ENCODE measurements at regions not wholly inside any gene's neighbourhood (a gene's known extent, or its start where the extent isn't known, plus 50 kb on each side); places are given as distances from the start of the nearest gene placed in this dataset.
A peak's percentile ranks its signal among the peaks of the same experiment; 100 is the strongest.

- DNase-seq = no peak
Measured at GRCh38 chr6:26149240-26149639, 62.0 kb downstream of the HFE start.

DNA sequence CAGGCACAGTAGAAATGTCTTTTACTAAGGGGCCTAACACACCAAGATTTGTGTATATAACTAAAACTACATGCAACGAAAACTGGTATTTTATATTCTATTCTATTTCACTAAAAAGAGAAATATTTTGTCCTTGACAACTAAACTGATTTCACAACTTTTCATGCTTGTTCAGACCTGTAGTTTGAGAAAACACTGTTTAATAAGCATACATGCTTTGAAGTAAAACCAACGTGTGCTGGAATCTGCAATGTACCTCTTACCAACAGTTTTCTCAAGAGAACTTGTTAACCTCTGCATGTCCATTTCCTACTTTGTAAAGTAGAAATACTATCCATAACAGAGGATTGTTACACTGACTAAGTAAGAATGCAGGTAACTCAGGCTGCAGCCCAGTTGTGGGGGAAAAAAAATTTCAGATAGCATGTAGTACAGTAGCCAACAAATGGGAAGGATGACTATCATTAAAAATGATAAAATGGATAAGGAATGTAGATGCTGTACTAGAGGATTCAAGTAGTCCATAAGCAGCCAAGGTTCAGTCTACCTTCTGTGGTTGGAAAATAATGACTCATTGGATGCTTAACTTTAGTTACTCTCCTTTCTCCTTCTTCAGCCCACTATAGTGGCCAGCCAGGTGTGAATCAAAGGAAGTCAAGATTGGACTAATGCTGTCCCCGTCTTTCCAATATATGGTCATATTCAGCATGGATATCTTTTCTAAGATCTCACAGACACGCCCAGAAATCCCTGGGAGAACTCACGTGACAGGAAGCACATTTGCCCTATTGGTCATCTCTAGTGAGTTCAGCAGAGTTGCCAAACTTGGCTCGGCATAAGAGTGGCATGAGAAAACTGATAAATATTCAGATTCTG lies 65.2 kb downstream of the HFE start:
- DNase-seq = no peak

DNA sequence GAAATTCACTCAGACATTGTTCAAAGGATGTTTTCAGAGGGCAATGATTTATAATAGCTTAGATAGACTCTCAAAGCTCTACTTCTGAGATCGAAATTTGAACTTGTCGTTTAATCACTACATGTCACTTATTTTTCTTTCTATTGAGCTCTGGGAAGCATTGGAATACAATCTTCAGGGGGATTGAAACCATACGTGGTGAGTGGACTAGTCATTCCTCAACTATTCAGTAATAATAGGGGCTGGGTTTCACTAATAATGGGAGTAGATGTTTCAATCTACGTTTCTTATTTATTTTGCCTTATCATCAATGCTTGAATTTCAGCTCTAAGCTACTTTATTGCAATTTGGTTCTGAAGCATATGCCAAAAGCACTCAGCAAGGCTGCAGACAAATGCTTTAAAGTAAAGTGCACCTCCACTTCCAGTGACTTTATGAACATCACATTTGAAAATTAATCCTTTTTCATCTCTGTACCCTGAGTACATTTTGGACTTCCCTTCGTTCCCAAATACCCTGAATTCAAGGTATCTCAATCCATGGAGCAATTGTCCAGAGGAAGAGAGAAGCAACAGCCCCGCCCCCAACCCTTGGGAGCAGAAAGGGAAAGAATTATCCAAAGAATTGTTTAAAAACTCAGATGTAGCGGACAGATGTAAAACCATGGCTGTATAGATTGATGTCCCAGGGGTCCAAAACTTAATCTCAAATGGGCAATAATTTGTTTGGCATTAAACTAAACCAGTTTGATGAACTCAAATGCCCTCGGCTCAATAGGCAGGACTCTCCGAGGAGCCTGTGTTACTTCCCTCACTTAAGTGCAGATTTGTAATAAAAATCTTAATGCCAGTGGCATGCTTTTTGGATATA lies 68.1 kb downstream of the HFE start:
- peak; percentile 27 for DNase-seq

DNA sequence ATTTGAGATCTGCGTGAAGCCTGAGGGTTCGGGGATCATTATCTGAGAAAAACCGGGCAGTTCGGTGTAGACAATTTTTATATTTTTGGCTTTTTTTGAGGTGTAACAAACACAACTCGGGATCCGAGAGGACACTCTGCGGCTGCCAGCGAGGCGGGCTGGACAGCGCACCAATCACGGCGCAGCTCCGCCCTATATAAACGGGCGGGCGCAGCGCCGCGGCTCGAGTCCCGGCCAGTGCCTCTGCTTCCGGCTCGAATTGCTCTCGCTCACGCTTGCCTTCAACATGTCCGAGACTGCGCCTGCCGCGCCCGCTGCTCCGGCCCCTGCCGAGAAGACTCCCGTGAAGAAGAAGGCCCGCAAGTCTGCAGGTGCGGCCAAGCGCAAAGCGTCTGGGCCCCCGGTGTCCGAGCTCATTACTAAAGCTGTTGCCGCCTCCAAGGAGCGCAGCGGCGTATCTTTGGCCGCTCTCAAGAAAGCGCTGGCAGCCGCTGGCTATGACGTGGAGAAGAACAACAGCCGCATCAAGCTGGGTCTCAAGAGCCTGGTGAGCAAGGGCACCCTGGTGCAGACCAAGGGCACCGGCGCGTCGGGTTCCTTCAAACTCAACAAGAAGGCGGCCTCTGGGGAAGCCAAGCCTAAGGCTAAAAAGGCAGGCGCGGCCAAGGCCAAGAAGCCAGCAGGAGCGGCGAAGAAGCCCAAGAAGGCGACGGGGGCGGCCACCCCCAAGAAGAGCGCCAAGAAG lies 69.0 kb downstream of the HFE start:
- peak; percentile 71 for DNase-seq

DNA sequence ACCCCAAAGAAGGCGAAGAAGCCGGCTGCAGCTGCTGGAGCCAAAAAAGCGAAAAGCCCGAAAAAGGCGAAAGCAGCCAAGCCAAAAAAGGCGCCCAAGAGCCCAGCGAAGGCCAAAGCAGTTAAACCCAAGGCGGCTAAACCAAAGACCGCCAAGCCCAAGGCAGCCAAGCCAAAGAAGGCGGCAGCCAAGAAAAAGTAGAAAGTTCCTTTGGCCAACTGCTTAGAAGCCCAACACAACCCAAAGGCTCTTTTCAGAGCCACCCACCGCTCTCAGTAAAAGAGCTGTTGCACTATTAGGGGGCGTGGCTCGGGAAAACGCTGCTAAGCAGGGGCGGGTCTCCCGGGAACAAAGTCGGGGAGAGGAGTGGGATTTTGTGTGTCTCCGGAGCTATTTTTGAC lies 69.6 kb downstream of the HFE start:
- peak; percentile 65 for DNase-seq

GRCh38 chr6:26157251-26158075 lies 70.2 kb downstream of the HFE start:
- DNase-seq = peak; percentile 97

DNA sequence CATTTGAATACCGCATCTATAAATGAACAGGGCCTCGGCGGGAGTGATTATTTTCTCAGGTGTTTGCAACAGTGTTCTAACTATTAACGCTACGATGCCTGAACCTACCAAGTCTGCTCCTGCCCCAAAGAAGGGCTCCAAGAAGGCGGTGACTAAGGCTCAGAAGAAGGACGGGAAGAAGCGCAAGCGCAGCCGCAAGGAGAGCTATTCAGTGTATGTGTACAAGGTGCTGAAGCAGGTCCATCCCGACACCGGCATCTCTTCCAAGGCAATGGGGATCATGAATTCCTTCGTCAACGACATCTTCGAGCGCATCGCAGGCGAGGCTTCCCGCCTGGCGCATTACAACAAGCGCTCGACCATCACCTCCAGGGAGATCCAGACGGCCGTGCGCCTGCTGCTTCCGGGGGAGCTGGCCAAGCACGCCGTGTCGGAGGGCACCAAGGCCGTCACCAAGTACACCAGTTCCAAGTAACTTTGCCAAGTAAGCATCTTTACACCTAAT lies 70.9 kb downstream of the HFE start:
- no peak for DNase-seq

GRCh38 chr6:26158581-26159356 lies 71.5 kb downstream of the HFE start:
- DNase-seq = peak; percentile 7

DNA sequence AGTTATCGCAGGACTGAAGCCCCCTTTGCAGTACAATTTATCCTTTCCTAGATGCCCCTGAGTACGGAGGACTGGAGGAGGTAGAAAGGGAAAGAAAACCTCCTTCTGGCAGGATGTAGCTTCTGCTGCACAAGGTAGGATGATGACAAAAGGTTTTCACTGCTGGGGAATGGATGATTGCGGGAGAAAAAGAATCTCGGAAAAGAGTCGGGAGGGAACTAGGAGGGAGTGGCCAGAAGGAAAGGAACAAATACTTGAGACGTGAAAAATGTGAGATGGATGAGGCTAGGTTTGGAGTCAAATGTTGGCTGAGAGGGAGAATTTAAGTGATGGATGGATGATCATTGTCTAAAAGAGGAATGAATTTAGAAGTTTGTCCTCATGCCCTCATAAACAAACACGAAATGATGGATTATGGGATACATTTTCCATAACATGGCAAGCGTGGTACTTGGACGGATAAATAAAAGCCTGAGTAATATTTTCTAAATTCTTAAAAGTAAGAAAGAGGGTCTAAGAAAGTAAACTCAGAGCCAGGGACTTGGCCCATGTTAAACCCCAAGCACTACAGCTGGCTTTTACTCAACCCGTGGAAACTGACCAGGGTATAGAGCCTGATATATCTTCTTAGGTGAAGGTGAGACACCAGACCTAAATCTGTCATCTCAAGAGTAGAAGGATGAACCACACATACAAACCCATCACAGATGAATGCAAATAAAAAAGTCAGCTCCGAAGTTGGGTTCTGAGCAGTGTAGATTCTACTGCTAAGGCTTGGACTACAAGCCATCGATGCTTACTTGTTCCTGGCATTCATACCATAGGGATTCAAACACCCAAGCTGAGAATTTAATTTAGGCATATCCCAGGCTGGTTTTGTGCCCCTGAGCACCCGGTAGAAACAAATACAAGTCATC lies 72.4 kb downstream of the HFE start:
- no peak for DNase-seq

- no peak for DNase-seq
Measured at GRCh38 chr6:26161322-26161721, 74.1 kb downstream of the HFE start.

GRCh38 chr6:26162399-26162798 lies 75.2 kb downstream of the HFE start:
- no peak for DNase-seq

DNA sequence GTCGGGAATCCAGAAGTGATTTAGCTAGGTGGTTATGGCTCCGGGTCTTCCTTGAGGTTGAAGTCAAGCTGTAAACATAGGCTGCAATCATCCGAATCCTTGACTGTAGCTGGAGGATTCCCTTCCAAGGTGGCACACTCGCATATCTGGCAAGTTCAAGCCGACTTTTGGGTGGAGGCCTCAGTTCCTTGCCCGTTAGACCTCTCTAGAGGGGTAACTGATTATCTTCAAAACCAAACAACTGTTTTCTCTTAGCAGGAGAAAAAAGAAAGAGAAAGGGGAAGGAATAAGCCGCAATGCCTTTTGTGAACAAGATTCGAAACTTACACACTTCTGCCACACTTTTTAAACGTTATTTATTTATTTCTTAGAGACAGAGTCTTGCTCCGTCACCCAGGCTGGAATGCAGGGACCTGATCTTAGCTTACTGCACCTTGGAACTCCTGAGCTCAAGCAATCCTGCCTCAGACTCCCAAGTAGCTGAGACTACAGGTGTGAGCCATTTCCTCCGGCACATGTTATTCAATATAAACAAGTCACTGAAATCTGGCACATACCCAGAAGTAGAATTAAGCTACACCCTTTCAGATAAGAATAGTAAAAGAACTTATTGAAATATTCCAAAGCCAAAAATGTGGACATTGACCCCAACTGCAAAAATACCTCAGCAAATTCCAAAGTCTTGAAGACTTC lies 76.3 kb downstream of the HFE start:
- DNase-seq = no peak

GRCh38 chr6:26164120-26164505 lies 76.9 kb downstream of the HFE start:
- no peak for DNase-seq

DNA sequence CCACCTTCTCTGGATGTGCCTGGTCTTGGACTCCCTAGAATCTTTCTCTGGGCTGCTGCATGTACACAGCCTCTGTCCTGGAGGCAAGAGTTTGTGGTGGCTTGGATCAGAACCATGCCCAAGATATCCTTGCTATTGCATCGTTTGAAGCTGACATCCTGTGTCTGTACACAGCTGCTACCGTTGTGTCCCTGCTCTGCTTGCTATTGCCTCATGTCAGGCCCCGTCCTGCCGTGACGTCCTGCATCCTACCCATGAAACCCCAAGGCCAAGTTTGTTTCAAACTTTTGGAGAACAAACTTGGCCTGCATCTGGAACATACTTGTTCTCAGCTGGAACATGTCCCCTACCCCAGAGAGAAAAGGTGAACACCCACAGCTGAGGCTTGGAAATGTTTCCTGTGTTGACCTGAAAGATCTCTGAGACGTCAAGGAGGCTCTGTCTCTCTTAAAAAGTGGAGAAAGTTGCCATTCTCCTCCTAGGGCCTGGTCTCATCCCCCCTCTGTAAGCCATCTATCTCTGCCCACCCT lies 78.1 kb downstream of the HFE start:
- no peak for DNase-seq

DNA sequence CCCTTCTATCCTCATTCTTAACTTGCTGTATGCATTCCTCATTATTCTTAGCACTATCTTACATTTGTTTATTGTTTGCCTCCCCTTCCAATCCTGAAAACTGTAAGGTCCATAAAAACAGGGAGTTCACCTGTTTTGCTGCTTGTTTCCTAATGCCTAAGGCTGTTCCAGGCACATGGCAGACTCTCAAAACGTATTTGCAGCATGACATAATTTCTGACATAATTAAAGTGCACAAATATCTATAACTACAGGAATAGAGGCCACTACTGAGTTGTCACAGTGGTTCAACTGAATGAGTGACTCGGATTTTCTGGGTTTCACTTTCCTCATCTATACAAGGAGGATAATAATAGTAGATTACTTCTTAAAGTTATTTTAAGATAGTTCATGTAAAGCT lies 83.0 kb downstream of the HFE start:
- no peak for DNase-seq

GRCh38 chr6:26170951-26171841 lies 84.0 kb downstream of the HFE start:
- DNase-seq = no peak

DNA sequence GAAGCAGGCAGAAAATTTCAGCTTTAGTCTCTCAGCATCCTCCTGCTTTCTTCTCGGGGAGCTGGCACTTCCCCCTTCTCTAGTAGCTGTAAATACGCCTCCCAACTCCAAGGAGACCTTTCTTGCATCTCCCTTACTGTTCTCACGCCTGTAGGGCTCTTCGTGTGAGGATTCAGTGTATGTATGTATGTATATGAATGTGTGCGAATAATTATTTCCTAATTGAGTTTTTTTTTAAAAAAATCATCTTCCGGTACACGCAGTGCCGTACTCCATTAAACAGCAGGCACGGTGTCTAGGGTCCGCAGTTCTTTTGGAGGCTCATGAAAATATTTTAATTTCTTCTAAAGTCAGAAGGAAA lies 85.4 kb downstream of the HFE start:
- DNase-seq = peak; percentile 13

GRCh38 chr6:26173836-26174145 lies 86.6 kb downstream of the HFE start:
- no peak for DNase-seq

- no peak for DNase-seq
Measured at GRCh38 chr6:26175033-26175427, 87.8 kb downstream of the HFE start.
